Vagina (tissue), 2 donors: ENCODE measurements at regions not wholly inside any gene's neighbourhood (a gene's known extent, or its start where the extent isn't known, plus 50 kb on each side); places are given as distances from the start of the nearest gene placed in this dataset.

ENCODE experiments used
- POLR2A ChIP-seq, 2 donors: fragments of 450-650 bp; IDR thresholded peaks; one replicate each; pipeline ENCODE4 v1.6.1; 2017; ENCODE audit warnings: antibody characterized with exemption in 2 of 2, mild to moderate bottlenecking in 2 of 2, moderate library complexity in 2 of 2
- TF ChIP-seq, protein P1 (sequence below), 3 experiments: fragments of 450-650 bp in 2 of 3; fragments of 200-600 bp in 1 of 3; sonication (generic) in 1 of 3; IDR thresholded peaks; one replicate each; pipeline ENCODE4 v1.5.1; 2017 to 2019; ENCODE audit warnings: antibody characterized with exemption in 3 of 3, mild to moderate bottlenecking in 2 of 3, moderate library complexity in 2 of 3

DNA sequence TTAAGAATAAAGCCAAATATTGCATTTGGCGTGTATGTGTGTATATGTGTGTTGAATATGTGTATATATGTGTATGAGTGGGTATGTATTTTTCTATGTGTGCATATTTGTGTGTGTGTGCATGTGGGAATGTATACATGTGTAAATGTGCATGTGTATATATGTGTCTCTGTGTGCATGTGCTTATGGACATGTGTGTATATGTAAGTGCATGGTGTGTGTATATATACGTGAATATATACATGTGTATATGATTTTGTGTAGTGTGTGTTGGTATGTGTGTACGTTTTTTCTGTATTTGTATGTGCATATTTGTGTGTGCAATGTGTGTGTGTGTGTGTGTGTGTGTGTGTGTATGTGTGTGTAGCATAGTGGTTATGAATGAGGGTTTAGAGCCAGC, 1021.0 kb downstream of the AACS start:
- TF ChIP-seq, protein P1, sequence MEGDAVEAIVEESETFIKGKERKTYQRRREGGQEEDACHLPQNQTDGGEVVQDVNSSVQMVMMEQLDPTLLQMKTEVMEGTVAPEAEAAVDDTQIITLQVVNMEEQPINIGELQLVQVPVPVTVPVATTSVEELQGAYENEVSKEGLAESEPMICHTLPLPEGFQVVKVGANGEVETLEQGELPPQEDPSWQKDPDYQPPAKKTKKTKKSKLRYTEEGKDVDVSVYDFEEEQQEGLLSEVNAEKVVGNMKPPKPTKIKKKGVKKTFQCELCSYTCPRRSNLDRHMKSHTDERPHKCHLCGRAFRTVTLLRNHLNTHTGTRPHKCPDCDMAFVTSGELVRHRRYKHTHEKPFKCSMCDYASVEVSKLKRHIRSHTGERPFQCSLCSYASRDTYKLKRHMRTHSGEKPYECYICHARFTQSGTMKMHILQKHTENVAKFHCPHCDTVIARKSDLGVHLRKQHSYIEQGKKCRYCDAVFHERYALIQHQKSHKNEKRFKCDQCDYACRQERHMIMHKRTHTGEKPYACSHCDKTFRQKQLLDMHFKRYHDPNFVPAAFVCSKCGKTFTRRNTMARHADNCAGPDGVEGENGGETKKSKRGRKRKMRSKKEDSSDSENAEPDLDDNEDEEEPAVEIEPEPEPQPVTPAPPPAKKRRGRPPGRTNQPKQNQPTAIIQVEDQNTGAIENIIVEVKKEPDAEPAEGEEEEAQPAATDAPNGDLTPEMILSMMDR (IDR thresholded peaks at IDR 0.05): no peak
- no peak for TF ChIP-seq POLR2A (IDR thresholded peaks at IDR 0.05)
